GM23338 (cell line): ENCODE measurements at regions not wholly inside any gene's neighbourhood (a gene's known extent, or its start where the extent isn't known, plus 50 kb on each side); places are given as distances from the start of the nearest gene placed in this dataset.

Experiments used
- ATAC-seq: fragments of 200-7000 bp; cut with Tn5 transposase; 3 replicates; pipeline ENCODE4 v1.9.1; 2020
- DNase-seq: peaks from one replicate; pipeline ENCODE4 v3.0.0-alpha.2; 2015; ENCODE audit warnings: low spot score
- H2AFZ ChIP-seq: fragments of 200-600 bp; sonication (generic); 2 replicates; pipeline ENCODE4 v1.8.0; 2016; ENCODE audit warnings: antibody characterized with exemption, mild to moderate bottlenecking, moderate library complexity
- H3F3A ChIP-seq: fragments of 200-600 bp; sonication (generic); replicated peaks from 2 replicates; pipeline ENCODE4 v1.8.0; 2017; ENCODE audit warnings: antibody characterized with exemption, mixed run types, low read depth
- H3K27ac ChIP-seq: fragments of 200-600 bp; sonication (generic); 2 replicates; pipeline ENCODE4 v1.6.1; 2016; ENCODE audit warnings: low read depth
- H3K27me3 ChIP-seq: fragments of 200-600 bp; sonication (generic); 2 replicates; pipeline ENCODE4 v1.8.0; 2016; ENCODE audit warnings: mild to moderate bottlenecking, mixed run types, moderate library complexity; ENCODE audit not compliant: insufficient read depth
- H3K36me3 ChIP-seq: fragments of 200-600 bp; sonication (generic); 2 replicates; pipeline ENCODE4 v1.8.0; 2016; ENCODE audit warnings: mild to moderate bottlenecking; ENCODE audit not compliant: insufficient read depth
- H3K4me1 ChIP-seq: fragments of 200-600 bp; sonication (generic); 2 replicates; pipeline ENCODE4 v1.8.0; 2016; ENCODE audit warnings: mild to moderate bottlenecking, moderate library complexity; ENCODE audit not compliant: insufficient read depth
- H3K4me2 ChIP-seq: fragments of 200-600 bp; sonication (generic); 2 replicates; pipeline ENCODE4 v1.7.1; 2017; ENCODE audit warnings: mixed run types
- H3K4me3 ChIP-seq: fragments of 200-600 bp; sonication (generic); 2 replicates; pipeline ENCODE4 v1.6.1; 2016; ENCODE audit warnings: mixed run types
- H3K79me2 ChIP-seq: fragments of 200-600 bp; sonication (generic); replicated peaks from 2 replicates; pipeline ENCODE4 v1.8.0; 2017; ENCODE audit warnings: mild to moderate bottlenecking; ENCODE audit not compliant: insufficient read depth
- H3K9me2 ChIP-seq: fragments of 200-600 bp; sonication (generic); 2 replicates; pipeline ENCODE4 v1.8.0; 2017; ENCODE audit not compliant: insufficient read depth
- H4K20me1 ChIP-seq: fragments of 200-600 bp; sonication (generic); replicated peaks from 2 replicates; pipeline ENCODE4 v1.8.0; 2017; ENCODE audit warnings: mild to moderate bottlenecking; ENCODE audit not compliant: insufficient read depth
- H3K27ac Mint-ChIP-seq: 2 replicates; pipeline ENCODE4 v1.8.0; 2020; ENCODE audit warnings: inconsistent platforms, mild to moderate bottlenecking, moderate library complexity, mixed read lengths
- H3K27me3 Mint-ChIP-seq: 3 replicates; pipeline ENCODE4 v1.8.0; 2022; ENCODE audit warnings: low read depth, mild to moderate bottlenecking, moderate library complexity, mixed read lengths, inconsistent platforms; ENCODE audit not compliant: insufficient read depth, poor library complexity
- H3K36me3 Mint-ChIP-seq: 3 replicates; pipeline ENCODE4 v1.8.0; 2021; ENCODE audit warnings: low read depth, mild to moderate bottlenecking, inconsistent platforms, moderate library complexity, mixed read lengths
- H3K4me1 Mint-ChIP-seq: 3 replicates; pipeline ENCODE4 v1.8.0; 2020; ENCODE audit warnings: mild to moderate bottlenecking, inconsistent platforms, mixed read lengths
- H3K4me3 Mint-ChIP-seq: 3 replicates; pipeline ENCODE4 v1.8.0; 2021; ENCODE audit warnings: moderate library complexity, mild to moderate bottlenecking, inconsistent platforms, mixed read lengths
- H3K9me3 Mint-ChIP-seq: 3 replicates; pipeline ENCODE4 v1.8.0; 2020; ENCODE audit warnings: moderate library complexity, mild to moderate bottlenecking, inconsistent platforms, mixed read lengths
- CREB1 ChIP-seq: fragments of 250-450 bp; sonication (Bioruptor Pico); IDR thresholded peaks from 2 replicates; pipeline ENCODE4 v1.5.0; 2020; ENCODE audit warnings: low read depth, mild to moderate bottlenecking, moderate library complexity
- ETS1 ChIP-seq: IDR thresholded peaks from 2 replicates; pipeline ENCODE4 v1.6.1; 2016; ENCODE audit warnings: antibody characterized with exemption
- EZH2 ChIP-seq: fragments of 200-600 bp; sonication (generic); IDR thresholded peaks from one replicate; pipeline ENCODE4 v1.8.0; 2017; ENCODE audit warnings: antibody characterized with exemption, mild to moderate bottlenecking, low read depth; ENCODE audit not compliant: unreplicated experiment
- EZH2phosphoT487 ChIP-seq: fragments of 200-600 bp; sonication (generic); IDR thresholded peaks from one replicate; pipeline ENCODE4 v1.8.1; 2018; ENCODE audit warnings: antibody characterized with exemption; ENCODE audit not compliant: unreplicated experiment
- JUNB ChIP-seq: IDR thresholded peaks from one replicate; pipeline ENCODE4 v1.6.1; 2016; ENCODE audit warnings: antibody characterized with exemption; ENCODE audit not compliant: unreplicated experiment
- NANOG ChIP-seq: IDR thresholded peaks from 2 replicates; pipeline ENCODE4 v1.6.1; 2016; ENCODE audit warnings: antibody characterized with exemption, borderline replicate concordance
- POLR2AphosphoS5 ChIP-seq: IDR thresholded peaks from 2 replicates; pipeline ENCODE4 v1.6.1; 2016; ENCODE audit warnings: antibody characterized with exemption, low read depth
- STAT1 ChIP-seq: IDR thresholded peaks from one replicate; pipeline ENCODE4 v1.6.1; 2016; ENCODE audit warnings: antibody characterized with exemption; ENCODE audit not compliant: unreplicated experiment
- ZNF114 ChIP-seq: fragments of 250-450 bp; sonication (Bioruptor Pico); IDR thresholded peaks from 2 replicates; pipeline ENCODE4 v1.5.0; 2020; ENCODE audit warnings: mild to moderate bottlenecking, moderate library complexity
- ZNF331 ChIP-seq: fragments of 250-450 bp; sonication (Bioruptor Pico); IDR thresholded peaks from 2 replicates; pipeline ENCODE4 v1.5.0; 2020; ENCODE audit warnings: low read depth, mild to moderate bottlenecking, moderate library complexity
- TF ChIP-seq, protein P1 (sequence below), 2 experiments: fragments of 200-600 bp in 1 of 2; sonication (generic) in 1 of 2; conservative IDR thresholded peaks; 2 replicates each; pipeline versions ENCODE4 v1.5.1 to v1.6.1; 2016 to 2017; ENCODE audit warnings: antibody characterized with exemption in 2 of 2, low read depth in 2 of 2, mild to moderate bottlenecking in 2 of 2, moderate library complexity in 1 of 2
- TF ChIP-seq, protein P2 (sequence below): fragments of 250-450 bp; sonication (Bioruptor Pico); IDR thresholded peaks from 2 replicates; pipeline ENCODE4 v1.5.0; 2020; ENCODE audit warnings: mild to moderate bottlenecking, moderate library complexity
- TF ChIP-seq, protein P3 (sequence below): IDR thresholded peaks from one replicate; pipeline ENCODE4 v1.6.1; 2018; ENCODE audit warnings: antibody characterized with exemption; ENCODE audit not compliant: unreplicated experiment

DNA sequence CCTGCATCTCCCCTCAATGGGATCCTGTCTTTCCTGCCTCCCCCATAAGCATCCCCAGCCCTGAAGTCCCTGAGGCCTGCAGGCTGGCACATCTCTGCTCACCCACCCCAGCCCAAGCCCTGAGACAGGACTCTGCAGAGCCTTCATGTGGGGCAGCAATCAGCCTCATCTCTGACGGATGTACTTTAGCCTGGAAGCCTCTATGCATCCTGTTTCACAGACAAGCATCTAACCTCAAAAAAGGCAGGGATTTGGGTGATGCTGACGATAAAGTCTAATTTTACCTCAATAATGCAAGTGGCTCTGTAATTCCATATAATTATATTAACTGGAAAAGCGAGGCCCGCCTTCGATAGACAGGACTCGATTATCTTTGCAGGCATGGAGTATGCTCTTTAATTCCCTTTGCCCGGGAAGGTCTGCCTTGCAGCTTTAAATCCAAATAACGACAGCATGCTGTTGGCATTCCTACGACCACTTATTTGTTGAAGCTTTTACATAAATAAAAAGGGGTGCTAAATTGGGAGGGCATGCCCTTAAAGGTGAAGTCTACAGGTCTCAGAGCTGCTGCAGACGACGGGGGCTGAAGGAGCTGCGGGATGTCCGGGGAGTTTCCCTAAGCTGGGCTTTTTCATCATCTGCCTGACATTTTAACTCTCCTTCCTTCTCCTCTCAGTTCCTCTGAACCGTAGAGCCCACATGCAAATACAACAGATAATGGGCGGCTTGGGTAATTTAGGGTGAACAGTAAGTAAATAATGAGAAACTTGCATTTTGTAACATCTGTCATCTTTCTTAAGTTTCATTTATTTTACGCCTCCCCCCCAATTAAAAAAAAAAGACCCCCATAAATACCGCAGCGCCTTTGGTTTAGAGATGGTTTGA, 211.5 kb downstream of the URI1 start:
- Histone ChIP-seq H3K27ac (no peak overlapping the region), H3K9me2 (no peaks in the 10 kb centered on the region), H3K4me3 (no peak overlapping the region), H3K27me3 (no peaks in the 10 kb centered on the region), H3K4me2 (no peak overlapping the region), H3K79me2 (no peaks in the 10 kb centered on the region), H2AFZ (peak overlapping the region; percentile 57; the same call in 1 of the 2 replicates), H3F3A (no peaks in the 10 kb centered on the region), H4K20me1 (no peaks in the 10 kb centered on the region), H3K36me3 (no peaks in the 10 kb centered on the region), H3K4me1 (no peaks in the 10 kb centered on the region)
- Mint-ChIP-seq H3K27ac (no peak overlapping the region), H3K4me3 (no peak overlapping the region), H3K9me3 (no peaks in the 10 kb centered on the region), H3K27me3 (peaks cover 12% of the 10 kb centered on the region), H3K36me3 (no peaks in the 10 kb centered on the region), H3K4me1 (no peaks in the 10 kb centered on the region)
- TF ChIP-seq ZNF331 (CRISPR knock-in tag) (no peak), ETS1 (no peak), EZH2 (no peak), STAT1 (no peak), CREB1 (CRISPR knock-in tag) (no peak), POLR2AphosphoS5 (no peak), NANOG (no peak), ZNF114 (no peak), EZH2phosphoT487 (no peak), JUNB (no peak)
- TF ChIP-seq, protein P1, sequence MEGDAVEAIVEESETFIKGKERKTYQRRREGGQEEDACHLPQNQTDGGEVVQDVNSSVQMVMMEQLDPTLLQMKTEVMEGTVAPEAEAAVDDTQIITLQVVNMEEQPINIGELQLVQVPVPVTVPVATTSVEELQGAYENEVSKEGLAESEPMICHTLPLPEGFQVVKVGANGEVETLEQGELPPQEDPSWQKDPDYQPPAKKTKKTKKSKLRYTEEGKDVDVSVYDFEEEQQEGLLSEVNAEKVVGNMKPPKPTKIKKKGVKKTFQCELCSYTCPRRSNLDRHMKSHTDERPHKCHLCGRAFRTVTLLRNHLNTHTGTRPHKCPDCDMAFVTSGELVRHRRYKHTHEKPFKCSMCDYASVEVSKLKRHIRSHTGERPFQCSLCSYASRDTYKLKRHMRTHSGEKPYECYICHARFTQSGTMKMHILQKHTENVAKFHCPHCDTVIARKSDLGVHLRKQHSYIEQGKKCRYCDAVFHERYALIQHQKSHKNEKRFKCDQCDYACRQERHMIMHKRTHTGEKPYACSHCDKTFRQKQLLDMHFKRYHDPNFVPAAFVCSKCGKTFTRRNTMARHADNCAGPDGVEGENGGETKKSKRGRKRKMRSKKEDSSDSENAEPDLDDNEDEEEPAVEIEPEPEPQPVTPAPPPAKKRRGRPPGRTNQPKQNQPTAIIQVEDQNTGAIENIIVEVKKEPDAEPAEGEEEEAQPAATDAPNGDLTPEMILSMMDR (conservative IDR thresholded peaks at IDR 0.05; ENCODE audit: low read depth in 2 of 2), result no peak
- TF ChIP-seq, protein P2, sequence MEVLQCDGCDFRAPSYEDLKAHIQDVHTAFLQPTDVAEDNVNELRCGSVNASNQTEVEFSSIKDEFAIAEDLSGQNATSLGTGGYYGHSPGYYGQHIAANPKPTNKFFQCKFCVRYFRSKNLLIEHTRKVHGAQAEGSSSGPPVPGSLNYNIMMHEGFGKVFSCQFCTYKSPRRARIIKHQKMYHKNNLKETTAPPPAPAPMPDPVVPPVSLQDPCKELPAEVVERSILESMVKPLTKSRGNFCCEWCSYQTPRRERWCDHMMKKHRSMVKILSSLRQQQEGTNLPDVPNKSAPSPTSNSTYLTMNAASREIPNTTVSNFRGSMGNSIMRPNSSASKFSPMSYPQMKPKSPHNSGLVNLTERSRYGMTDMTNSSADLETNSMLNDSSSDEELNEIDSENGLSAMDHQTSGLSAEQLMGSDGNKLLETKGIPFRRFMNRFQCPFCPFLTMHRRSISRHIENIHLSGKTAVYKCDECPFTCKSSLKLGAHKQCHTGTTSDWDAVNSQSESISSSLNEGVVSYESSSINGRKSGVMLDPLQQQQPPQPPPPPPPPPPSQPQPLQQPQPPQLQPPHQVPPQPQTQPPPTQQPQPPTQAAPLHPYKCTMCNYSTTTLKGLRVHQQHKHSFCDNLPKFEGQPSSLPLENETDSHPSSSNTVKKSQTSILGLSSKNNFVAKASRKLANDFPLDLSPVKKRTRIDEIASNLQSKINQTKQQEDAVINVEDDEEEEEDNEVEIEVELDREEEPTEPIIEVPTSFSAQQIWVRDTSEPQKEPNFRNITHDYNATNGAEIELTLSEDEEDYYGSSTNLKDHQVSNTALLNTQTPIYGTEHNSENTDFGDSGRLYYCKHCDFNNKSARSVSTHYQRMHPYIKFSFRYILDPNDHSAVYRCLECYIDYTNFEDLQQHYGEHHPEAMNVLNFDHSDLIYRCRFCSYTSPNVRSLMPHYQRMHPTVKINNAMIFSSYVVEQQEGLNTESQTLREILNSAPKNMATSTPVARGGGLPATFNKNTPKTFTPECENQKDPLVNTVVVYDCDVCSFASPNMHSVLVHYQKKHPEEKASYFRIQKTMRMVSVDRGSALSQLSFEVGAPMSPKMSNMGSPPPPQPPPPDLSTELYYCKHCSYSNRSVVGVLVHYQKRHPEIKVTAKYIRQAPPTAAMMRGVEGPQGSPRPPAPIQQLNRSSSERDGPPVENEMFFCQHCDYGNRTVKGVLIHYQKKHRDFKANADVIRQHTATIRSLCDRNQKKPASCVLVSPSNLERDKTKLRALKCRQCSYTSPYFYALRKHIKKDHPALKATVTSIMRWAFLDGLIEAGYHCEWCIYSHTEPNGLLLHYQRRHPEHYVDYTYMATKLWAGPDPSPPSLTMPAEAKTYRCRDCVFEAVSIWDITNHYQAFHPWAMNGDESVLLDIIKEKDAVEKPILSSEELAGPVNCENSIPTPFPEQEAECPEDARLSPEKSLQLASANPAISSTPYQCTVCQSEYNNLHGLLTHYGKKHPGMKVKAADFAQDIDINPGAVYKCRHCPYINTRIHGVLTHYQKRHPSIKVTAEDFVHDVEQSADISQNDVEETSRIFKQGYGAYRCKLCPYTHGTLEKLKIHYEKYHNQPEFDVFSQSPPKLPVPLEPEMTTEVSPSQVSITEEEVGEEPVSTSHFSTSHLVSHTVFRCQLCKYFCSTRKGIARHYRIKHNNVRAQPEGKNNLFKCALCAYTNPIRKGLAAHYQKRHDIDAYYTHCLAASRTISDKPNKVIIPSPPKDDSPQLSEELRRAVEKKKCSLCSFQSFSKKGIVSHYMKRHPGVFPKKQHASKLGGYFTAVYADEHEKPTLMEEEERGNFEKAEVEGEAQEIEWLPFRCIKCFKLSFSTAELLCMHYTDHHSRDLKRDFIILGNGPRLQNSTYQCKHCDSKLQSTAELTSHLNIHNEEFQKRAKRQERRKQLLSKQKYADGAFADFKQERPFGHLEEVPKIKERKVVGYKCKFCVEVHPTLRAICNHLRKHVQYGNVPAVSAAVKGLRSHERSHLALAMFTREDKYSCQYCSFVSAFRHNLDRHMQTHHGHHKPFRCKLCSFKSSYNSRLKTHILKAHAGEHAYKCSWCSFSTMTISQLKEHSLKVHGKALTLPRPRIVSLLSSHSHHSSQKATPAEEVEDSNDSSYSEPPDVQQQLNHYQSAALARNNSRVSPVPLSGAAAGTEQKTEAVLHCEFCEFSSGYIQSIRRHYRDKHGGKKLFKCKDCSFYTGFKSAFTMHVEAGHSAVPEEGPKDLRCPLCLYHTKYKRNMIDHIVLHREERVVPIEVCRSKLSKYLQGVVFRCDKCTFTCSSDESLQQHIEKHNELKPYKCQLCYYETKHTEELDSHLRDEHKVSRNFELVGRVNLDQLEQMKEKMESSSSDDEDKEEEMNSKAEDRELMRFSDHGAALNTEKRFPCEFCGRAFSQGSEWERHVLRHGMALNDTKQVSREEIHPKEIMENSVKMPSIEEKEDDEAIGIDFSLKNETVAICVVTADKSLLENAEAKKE (CRISPR knock-in tag), result no peak
- TF ChIP-seq, protein P3, sequence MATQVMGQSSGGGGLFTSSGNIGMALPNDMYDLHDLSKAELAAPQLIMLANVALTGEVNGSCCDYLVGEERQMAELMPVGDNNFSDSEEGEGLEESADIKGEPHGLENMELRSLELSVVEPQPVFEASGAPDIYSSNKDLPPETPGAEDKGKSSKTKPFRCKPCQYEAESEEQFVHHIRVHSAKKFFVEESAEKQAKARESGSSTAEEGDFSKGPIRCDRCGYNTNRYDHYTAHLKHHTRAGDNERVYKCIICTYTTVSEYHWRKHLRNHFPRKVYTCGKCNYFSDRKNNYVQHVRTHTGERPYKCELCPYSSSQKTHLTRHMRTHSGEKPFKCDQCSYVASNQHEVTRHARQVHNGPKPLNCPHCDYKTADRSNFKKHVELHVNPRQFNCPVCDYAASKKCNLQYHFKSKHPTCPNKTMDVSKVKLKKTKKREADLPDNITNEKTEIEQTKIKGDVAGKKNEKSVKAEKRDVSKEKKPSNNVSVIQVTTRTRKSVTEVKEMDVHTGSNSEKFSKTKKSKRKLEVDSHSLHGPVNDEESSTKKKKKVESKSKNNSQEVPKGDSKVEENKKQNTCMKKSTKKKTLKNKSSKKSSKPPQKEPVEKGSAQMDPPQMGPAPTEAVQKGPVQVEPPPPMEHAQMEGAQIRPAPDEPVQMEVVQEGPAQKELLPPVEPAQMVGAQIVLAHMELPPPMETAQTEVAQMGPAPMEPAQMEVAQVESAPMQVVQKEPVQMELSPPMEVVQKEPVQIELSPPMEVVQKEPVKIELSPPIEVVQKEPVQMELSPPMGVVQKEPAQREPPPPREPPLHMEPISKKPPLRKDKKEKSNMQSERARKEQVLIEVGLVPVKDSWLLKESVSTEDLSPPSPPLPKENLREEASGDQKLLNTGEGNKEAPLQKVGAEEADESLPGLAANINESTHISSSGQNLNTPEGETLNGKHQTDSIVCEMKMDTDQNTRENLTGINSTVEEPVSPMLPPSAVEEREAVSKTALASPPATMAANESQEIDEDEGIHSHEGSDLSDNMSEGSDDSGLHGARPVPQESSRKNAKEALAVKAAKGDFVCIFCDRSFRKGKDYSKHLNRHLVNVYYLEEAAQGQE, result no peak
- no peak for DNase-seq
- ATAC-seq, result no peak
